ENCODE measurements at regions not wholly inside any gene's neighbourhood (a gene's known extent, or its start where the extent isn't known, plus 50 kb on each side); places are given as distances from the start of the nearest gene placed in this dataset.

- TF ChIP-seq EZH2 (IDR thresholded peaks at IDR 0.05) (no peak), FOXP2 (optimal IDR thresholded peaks at IDR 0.05; ENCODE audit: control extremely low read depth, extremely low read length, insufficient read depth) (no peak), POLR2AphosphoS5 (IDR thresholded peaks at IDR 0.05; ENCODE audit: borderline replicate concordance, low read depth, low read length) (no peak)
Observed at GRCh38 chr11:119788911-119789560, 60.0 kb upstream of the NECTIN1 start.

All from SK-N-MC (cell line).